ENCODE measurements at regions not wholly inside any gene's neighbourhood (a gene's known extent, or its start where the extent isn't known, plus 50 kb on each side); places are given as distances from the start of the nearest gene placed in this dataset.
"Not testable (repeated sequence)": the region's sequence is repeated elsewhere in the genome, so short reads cannot be mapped to it uniquely, and the experiment has no call there.

- DNase-seq (ENCODE audit: low read depth in 1 of 2, low spot score in 1 of 2): no peak
These were observed 111.4 kb upstream of the GRK3 start for GRCh38 chr22:25453058-25453457.

- DNase-seq (ENCODE audit: low read depth in 1 of 2, low spot score in 1 of 2): no peak
These were observed 110.9 kb upstream of the GRK3 start for GRCh38 chr22:25453557-25453956.

- not testable (repeated sequence) for DNase-seq (ENCODE audit: low read depth in 1 of 2, low spot score in 1 of 2)
These were observed 108.0 kb upstream of the GRK3 start for GRCh38 chr22:25456300-25457043.

- DNase-seq (ENCODE audit: low read depth in 1 of 2, low spot score in 1 of 2): not testable (repeated sequence)
These were observed 105.8 kb upstream of the GRK3 start for GRCh38 chr22:25458631-25459030.

- DNase-seq (ENCODE audit: low read depth in 1 of 2, low spot score in 1 of 2): not testable (repeated sequence)
These were observed 103.8 kb upstream of the GRK3 start for GRCh38 chr22:25460682-25461081.

- DNase-seq (ENCODE audit: low read depth in 1 of 2, low spot score in 1 of 2): no peak
These were observed 103.2 kb upstream of the GRK3 start for GRCh38 chr22:25461301-25461700.

GRCh38 chr22:25462474-25463346 lies 101.8 kb upstream of the GRK3 start:
- DNase-seq (ENCODE audit: low read depth in 1 of 2, low spot score in 1 of 2): peak; percentile 59 to 68

GRCh38 chr22:25463347-25463628 lies 101.2 kb upstream of the GRK3 start:
- DNase-seq (ENCODE audit: low read depth in 1 of 2, low spot score in 1 of 2): not testable (repeated sequence)

- DNase-seq (ENCODE audit: low read depth in 1 of 2, low spot score in 1 of 2): not testable (repeated sequence)
These were observed 100.1 kb upstream of the GRK3 start for GRCh38 chr22:25464326-25464725.

GRCh38 chr22:25465949-25466348 lies 98.5 kb upstream of the GRK3 start:
- no peak for DNase-seq (ENCODE audit: low read depth in 1 of 2, low spot score in 1 of 2)

- DNase-seq (ENCODE audit: low read depth in 1 of 2, low spot score in 1 of 2): no peak
These were observed 92.1 kb upstream of the GRK3 start for GRCh38 chr22:25472382-25472781.

GRCh38 chr22:25475257-25476022 lies 89.0 kb upstream of the GRK3 start:
- DNase-seq (ENCODE audit: low read depth in 1 of 2, low spot score in 1 of 2): no peak

GRCh38 chr22:25477358-25477757 lies 87.1 kb upstream of the GRK3 start:
- DNase-seq (ENCODE audit: low read depth in 1 of 2, low spot score in 1 of 2): no peak

GRCh38 chr22:25478111-25478510 lies 86.4 kb upstream of the GRK3 start:
- no peak for DNase-seq (ENCODE audit: low read depth in 1 of 2, low spot score in 1 of 2)

- no peak for DNase-seq (ENCODE audit: low read depth in 1 of 2, low spot score in 1 of 2)
These were observed 85.9 kb upstream of the GRK3 start for GRCh38 chr22:25478528-25478927.

- DNase-seq (ENCODE audit: low read depth in 1 of 2, low spot score in 1 of 2): not testable (repeated sequence)
These were observed 83.6 kb upstream of the GRK3 start for GRCh38 chr22:25480868-25481267.

- no peak for DNase-seq (ENCODE audit: low read depth in 1 of 2, low spot score in 1 of 2)
These were observed 82.2 kb upstream of the GRK3 start for GRCh38 chr22:25482091-25482760.

GRCh38 chr22:25482868-25483639 lies 81.4 kb upstream of the GRK3 start:
- no peak for DNase-seq (ENCODE audit: low read depth in 1 of 2, low spot score in 1 of 2)

- no peak for DNase-seq (ENCODE audit: low read depth in 1 of 2, low spot score in 1 of 2)
These were observed 80.5 kb upstream of the GRK3 start for GRCh38 chr22:25483931-25484330.

- no peak for DNase-seq (ENCODE audit: low read depth in 1 of 2, low spot score in 1 of 2)
These were observed 79.8 kb upstream of the GRK3 start for GRCh38 chr22:25484521-25485315.
